IPS-NIHi11 (cell line): ENCODE measurements at regions not wholly inside any gene's neighbourhood (a gene's known extent, or its start where the extent isn't known, plus 50 kb on each side); places are given as distances from the start of the nearest gene placed in this dataset.

Experiments used
- DNase-seq: peaks from one replicate; pipeline ENCODE4 v3.0.0; 2012; ENCODE audit warnings: mixed read lengths, low spot score

GRCh38 chr3:180829409-180830405 lies 82.8 kb upstream of the FXR1 start:
- DNase-seq, result no peak

- DNase-seq, result no peak
Measured at GRCh38 chr3:180835501-180835900, 77.0 kb upstream of the FXR1 start.

GRCh38 chr3:180836766-180837165 lies 75.7 kb upstream of the FXR1 start:
- no peak for DNase-seq

GRCh38 chr3:180854887-180855286 lies 57.6 kb upstream of the FXR1 start:
- no peak for DNase-seq

- DNase-seq, result peak; percentile 44
Measured at GRCh38 chr3:180855364-180855763, 57.1 kb upstream of the FXR1 start.

- no peak for DNase-seq
Measured at GRCh38 chr3:180855956-180856355, 56.5 kb upstream of the FXR1 start.

- DNase-seq, result no peak
Measured at GRCh38 chr3:180860180-180860858, 52.2 kb upstream of the FXR1 start.
